Effector CD8-positive, alpha-beta T cell (primary cell): ENCODE measurements at regions not wholly inside any gene's neighbourhood (a gene's known extent, or its start where the extent isn't known, plus 50 kb on each side); places are given as distances from the start of the nearest gene placed in this dataset.

Experiments used
- DNase-seq: peaks from one replicate; lab custom pipeline; 2025; lab: John Stamatoyannopoulos, UW

DNA sequence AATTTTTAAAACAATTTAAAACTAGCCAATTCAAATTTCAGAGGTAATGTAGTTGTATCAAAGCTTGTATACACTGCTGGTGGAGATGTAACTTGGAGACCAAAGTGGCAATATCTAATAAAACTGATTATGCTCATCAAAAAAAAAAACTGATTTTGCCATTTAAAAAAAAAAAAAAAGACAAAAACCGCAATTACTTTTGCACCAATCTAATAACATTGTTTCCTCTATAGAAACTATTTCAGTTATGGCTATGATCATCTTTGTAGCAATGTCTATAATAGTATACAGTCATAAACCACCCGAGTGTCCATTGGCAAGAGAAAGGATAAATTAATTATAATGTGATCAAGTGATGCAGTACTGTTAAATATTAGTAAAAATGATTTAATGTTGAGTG lies 149.3 kb upstream of the SEMA6D start:
- DNase-seq: no peak

DNA sequence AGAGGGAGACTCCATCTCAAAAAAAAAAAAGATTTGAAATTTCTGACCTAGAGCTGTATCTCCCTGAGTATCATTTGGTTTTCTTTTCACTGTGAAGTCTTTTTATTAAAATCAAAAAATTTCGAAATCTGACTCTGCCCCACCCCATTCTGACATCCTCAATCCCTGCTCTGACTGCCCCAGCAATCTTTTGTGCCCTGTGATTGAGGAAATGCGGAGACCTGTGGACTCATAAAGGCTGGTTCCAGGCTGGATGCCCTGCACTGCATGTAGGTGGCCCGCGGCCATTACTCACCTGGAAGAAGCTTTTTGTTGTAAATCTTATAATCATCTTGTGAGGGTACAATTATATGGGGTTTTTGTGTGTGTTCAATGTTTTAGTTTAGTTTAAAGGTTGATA lies 147.3 kb upstream of the SEMA6D start:
- no peak for DNase-seq

DNA sequence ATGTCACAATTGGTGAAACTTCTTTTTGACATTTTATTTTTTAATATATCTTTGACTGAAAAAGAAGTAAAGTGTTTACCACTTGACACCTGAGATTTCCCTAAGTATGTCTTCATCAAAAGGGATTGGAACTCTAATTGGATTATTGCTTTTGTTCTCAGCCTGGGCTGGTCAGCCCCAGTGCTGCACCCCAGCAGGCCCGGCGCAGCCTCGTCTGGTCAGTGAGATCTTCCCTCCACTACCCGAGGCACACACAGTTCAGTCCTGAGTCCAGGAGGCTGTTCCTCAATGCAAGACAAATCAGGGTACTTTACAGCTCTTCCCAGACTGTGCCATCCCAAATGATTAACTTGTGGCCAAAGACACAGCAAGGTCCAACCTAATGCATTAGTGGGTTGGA lies 146.9 kb upstream of the SEMA6D start:
- DNase-seq: no peak

DNA sequence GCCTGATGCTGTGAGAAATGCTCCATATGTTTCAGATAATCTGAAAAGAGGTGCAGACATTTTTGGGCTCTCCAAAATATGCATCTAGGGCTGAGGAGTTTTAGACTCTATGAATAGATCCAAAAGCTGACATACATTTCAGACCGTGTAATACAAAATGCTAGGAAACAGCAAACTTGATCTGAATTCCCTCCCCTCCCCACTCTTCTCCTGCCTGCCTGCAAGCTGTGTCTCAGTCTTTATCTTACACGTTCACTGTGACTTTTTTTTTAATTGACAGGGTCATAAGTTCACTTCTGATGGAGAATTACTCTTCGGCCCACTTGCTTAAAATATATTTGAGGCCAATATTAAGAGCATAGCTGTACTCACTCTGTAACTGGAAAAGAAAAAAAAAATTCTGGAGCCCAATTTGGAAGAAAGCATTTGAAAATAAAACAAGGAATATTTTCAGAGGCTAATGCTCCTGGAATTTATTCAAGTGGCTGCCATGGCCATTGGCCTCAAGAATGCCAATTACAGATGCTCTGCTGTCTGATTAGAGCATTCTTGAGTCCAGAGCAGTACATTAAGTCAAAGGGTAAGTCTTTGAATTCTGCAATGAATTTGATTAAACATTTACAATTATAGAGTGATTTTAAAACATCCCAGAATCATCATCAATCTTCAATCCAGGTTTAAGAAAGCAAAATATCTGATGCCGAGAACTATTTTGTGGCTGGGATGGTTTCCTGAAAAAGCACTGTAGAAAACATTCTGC lies 146.2 kb upstream of the SEMA6D start:
- DNase-seq: no peak

DNA sequence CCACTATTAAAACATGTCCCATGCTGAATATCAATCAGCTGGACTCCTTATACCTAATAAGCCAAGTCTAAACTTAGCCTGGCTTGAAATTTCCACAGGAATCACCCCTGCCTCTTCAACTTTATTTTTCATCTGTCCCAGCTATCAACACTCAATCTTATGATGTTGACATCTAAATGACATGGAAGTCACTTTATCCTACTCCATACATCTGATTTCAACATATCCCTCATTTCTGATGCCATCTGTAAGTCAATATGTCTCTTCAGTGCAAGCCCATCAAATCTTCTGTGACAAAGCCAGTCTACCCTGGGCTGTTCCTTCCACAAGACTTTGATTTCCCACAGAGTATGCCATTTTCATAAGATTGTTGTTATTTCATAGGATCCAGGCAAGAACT lies 143.6 kb upstream of the SEMA6D start:
- no peak for DNase-seq

DNA sequence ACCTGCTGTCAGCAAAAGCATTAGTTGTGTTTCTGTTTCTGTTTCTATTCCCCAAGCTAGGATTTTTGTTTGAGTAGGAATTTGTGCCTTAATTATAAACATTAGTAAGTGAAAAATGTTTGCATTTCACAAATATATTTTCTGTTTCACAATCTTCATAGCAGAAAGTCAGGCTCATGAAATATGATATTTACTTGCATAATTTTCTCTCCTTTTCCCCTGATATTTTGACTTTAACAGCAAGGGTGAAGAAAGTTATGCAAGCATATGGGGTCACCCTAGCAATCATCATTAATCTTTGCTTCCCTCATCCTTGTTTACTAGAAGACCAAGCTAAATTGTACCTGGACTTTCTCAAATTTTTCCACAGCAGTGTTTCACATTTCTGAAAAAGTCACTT lies 140.3 kb upstream of the SEMA6D start:
- DNase-seq: no peak

DNA sequence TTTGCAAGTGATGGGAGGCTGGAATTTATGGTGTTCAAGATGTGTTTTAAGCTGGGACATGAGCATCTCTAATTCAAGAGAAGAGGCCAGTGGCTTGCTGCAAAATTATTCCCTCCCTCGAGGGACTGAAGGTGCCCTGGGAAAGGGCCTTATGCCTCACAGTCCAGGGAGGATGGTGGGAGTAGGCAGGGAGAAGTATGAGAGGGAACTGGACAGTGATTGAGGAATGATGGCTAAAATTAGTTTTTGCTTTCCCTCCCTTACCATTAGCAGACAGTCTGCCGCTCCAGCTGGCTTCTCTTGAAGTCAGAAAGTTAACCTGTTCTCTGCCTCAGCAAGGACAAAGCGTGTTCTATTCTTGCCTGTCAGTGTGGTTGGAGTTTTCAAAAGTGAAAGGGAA lies 139.8 kb upstream of the SEMA6D start:
- DNase-seq: no peak

DNA sequence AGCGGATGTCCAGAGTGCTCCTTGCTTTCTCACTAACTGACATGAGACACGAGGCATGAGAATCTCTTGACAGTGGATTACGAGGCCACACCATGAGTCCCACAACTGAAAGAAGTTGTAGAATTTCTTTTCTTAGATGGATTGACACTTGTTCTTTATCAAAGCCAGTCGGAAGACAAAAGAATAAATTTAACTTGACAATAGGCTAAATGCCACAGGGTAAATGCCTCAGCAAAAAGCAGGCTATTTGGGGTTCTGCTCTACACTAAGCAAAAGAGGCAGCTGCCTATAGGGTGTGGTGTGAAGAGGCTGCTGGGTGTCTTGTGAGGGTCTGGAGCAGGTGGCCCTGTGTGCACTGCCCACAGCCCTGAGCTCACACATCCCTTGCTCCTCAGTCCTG lies 135.1 kb upstream of the SEMA6D start:
- DNase-seq: no peak

DNA sequence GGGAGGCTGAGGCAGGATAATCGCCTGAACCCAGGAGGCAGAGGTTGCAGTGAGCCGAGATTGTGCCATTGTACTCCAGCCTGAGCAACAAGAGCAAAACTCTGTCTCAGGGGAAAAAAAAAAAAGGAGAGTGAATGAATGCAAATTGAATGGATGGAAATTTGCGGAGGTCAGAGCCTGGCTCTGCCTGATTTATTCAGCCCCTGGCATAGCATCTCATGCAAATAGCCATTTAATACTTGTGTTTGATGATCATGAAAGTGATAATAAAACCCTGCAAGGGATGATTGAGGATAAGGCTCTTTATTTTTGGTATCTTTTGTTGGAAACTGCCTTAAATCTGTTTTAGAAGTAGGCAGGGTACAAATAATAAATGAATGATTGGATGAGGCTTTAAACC lies 133.0 kb upstream of the SEMA6D start:
- no peak for DNase-seq

DNA sequence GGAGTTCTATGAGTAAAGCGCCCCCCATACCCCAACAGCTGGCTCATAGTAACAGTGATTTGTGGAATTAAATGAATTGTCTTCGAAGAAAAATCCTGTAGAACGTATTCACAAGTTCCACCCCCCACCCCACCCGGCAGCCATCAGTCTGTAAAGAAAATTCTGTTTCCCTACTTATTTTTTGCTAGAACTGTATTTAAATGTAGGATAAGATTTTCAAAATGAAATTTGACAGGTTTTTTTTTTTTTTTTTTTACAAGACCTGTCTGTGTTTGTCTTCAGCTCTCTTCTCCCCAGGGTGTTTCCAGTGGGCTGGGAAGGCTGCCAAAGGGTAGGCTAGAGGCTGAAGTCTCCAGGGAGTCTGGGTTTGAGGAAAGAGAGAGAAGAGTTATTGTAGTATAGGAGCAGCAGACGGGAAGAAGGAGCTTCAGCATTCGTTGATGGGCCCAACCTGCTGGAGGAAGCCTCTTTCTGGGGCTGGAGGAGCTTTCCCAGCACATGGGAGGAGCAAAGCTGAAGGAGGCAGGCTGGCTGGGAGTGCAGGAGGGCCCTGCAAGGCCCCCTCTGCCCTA lies 130.6 kb upstream of the SEMA6D start:
- DNase-seq: no peak

DNA sequence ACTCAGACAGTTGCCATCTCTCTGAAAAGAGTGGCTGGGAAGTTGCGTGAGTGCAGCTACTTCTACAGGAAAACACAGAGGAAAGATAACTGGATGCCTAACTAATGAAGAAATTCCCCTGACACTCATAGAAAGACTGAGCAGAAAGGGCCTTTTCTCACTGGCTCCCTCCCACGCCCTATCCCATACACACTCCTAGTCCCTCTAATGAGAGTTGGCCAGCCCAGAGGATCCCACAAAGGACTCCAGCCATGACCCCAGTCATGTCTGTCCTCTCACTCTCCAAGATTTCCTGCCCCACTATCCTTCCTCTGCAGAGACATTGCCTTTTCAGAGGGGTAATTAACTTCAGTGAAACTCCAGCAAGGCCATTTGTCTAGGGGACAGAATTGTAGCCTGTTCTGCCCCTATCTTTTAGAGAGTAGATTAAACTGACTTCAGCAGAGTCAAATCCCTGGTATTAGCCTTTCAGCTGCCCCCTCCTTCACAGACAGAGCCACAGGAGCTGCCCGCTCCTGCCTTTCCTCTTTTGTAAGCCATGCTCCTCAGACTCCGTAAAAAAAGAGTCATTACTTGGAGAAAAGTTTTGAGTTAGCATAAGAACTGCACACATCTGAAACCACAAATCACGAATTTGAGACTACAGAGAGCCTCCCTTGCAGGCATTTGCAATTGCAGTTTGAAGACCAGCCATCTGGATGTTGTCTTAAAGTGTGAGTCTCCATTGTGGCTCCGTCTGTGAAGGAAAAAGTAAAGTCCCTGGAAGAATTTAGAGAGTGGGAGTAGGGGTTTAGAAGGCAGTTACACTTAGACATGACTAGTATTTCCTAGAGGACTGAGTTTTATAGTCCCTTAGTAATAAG lies 129.1 kb upstream of the SEMA6D start:
- DNase-seq: no peak

DNA sequence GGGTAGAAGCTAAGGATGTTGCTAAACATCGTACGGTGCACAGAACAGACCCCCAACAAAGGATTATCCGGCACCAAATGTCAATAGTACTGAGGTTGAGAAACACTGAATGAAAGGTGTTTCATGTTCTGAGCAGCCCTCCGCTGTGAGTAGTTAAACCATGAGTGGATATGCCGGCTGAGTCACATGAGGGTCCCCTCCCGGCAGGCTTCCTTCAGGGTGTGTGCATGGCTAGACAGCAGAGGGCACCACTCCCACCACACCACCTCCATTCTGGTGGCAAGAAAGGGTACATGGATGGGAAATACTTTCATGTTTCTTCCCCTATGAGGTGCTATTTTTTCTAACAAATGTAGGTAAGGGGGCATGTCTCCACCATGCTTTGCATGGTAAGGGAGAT lies 128.3 kb upstream of the SEMA6D start:
- DNase-seq: no peak

DNA sequence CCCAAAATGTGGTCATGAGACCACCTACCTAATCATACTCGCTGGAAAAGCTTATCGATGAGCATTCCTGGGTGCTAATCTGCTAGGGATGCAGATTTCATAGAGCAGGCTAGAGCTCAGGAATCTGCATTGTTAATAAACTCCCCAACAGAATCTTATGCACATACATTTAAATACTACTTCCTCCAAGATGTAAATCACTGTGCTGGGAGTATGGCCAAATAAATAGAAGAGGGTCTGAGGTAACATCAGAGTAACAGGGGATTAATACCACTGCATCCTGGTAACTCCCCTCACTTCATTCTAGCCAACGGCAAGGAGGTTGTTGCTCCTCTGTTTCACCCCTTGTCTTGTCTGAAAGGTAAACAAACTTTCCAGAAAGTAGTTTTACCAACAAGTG lies 118.3 kb upstream of the SEMA6D start:
- DNase-seq: no peak

DNA sequence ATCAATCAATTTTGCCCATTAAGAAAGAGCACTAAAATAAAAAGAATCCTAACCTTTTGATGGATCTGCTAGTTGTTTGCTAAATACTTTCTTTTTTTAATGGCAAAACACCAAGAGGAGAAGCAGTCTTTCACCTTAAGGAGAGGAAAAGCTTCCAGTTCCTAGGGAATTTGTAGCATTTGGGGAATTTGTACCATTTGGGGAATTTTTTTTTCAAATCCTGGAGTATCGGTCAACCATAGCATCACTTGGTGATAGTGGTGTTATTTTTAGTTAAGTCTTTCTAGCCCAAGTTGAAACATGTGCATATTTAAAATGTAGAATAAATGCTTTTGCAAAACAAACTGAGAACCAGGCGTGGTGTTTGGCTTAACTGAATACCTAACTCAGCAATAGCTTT lies 117.5 kb upstream of the SEMA6D start:
- DNase-seq: no peak

DNA sequence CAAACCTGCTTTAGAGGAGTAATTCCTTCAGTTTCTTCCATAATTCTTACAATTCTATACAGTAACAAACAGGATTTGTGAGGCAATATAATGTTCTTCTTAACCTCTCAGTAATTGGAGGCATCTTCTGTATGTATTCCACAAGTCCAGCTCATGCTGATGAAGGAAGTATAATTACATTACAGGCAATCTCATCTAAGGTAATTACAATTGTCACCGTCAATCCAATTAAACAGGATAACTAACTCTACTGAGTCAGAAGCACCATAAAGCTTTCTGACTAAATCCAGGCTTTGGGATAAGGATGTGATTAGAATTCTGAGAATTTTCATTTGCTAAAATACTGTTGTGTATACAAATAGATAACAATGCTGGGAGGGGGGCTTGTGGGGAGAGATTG lies 115.2 kb upstream of the SEMA6D start:
- no peak for DNase-seq

DNA sequence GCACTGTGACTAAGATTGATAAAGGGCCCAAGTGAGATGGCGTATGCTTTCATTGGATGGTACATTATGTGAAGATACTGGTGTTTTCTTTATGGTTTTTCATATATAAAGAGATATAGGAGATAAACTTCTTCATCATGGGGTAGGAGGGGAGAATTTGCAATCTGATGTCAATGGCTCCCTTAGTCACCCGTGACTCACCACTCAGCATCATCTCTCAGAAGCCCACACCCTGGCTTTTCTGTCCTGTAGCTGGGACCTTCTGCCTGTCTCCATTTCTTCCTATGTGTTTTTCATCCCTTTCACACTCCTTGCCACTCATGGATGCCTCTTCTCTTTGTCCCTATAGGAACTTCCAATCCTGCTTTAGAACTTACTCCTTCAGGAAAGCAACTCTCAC lies 114.3 kb upstream of the SEMA6D start:
- no peak for DNase-seq

DNA sequence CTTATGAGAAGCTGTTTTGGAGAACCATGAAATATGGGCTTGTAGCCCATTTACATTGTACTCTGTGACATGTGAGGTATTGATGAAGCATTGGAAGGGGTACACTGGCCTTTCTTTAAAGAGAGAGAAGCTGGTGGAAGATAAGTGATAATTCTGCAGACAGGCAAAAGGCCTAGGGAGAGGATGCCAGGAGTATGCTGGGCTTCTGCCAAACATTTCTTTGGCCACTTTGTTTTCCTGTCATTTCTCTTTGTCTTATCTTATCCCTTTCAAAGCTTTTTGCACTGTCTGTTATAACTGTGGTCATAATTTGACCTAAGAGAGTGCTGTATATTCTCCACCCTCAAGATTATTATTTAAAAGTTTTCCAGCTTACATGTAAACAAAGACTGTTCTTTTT lies 109.6 kb upstream of the SEMA6D start:
- no peak for DNase-seq

DNA sequence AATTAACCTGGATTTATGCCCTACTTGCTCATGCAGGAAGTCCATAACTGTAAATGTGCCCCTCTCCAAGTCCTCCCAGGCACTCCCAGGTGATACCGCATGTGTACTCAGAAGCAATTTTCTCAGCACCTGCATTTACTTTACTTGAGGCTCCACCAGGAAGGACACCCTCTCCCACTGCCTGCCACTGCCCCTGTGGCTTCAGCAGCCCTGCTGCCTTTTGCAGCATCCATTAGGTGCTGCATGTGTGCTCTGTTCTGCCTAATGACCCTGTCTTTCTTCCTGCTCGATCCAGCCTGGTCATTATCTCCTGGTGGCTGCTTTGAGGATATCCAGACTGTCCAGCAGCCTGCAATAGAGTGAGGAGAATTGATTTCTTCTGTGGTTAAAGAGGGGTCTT lies 107.6 kb upstream of the SEMA6D start:
- DNase-seq: no peak

DNA sequence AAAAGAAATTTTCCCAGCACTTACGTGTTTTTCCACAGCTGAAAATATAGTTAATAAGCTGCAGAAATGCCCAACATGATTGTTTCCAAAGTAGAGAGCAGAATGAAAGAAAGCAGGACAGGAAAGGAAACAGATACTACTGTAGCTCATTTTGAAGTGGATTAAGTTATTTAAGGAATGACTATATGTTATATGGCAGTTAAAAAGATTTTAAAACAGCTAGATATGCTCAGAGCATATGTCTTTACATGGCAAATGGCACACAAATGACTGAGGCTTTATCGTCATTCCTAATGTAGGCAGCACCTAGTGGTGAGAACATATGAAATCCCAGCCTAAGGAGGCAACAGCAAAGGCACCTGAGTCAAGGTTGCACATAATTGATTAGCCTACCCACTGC lies 106.6 kb upstream of the SEMA6D start:
- DNase-seq: no peak

DNA sequence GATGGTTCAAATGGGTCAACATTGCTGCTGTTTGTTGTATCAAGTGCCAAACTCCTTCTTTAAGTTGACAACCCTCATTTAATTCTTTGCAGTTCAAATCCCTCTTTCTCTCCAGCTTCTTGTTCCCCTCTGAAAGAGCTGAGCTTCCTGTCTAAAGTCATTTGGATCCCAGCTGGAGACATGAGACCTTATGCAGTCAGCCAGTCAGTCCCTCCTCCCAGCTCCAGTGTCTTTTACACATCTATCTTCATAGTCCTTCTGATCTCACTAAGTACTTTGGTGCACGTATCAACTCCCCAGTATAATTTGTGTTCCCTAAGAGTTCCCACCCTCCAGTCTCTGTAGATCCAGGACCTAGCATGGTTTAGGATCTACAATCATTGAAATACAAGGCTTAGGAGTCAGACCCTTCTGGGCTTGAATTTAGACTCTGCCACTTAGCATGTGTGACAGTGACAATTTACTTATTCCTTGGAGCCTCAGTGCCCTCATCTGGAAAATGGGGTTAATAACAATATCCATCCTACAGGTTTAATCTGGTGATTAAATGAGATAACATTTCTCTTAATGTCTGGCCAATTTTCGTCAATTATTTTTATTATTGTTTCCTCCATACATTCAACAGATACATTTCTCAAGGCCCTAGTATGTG lies 102.8 kb upstream of the SEMA6D start:
- no peak for DNase-seq

DNA sequence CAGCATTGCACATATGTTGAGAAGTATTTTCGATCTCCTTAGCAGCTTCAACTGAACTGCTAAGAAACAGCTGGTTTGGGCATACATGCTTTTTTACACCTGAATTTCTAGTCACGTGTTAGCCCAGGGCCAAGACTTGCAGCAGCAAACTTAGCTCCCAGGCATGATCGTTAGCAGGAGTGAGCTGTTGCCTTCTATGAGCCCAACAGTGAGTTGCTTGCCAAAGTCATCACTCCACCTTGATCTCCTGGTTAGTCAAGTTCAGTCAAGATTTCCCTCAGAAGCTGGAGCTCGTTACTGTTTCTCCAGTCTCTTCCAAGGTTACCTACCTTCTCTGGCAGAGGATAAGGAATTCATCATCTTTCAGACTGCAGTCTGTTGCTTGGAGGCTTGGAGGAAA lies 100.4 kb upstream of the SEMA6D start:
- DNase-seq: no peak

DNA sequence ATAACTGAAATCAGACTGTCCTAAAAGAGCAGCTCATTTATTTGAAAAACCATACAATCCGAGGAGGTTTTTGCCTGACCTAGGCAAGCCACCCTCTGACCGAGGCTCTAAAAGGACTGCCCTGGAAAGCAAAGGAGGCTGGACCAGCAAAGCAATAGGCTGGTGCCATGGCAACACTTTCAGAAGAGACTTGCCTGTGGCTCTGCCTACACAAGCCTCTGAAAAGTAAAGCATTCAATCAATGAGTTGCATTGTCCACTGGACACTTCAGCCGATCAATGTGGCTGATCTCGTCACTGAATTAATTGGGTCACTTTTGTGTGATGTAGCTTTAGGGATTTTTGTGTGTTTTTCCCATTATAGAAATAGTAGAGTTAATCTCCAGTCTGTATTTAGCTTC lies 99.1 kb upstream of the SEMA6D start:
- no peak for DNase-seq
